SKM-1 treated with dmso at 0.1 percent for 144 hours (cell line): ENCODE measurements at regions not wholly inside any gene's neighbourhood (a gene's known extent, or its start where the extent isn't known, plus 50 kb on each side); places are given as distances from the start of the nearest gene placed in this dataset.

Source experiments
- DNase-seq: peaks from one replicate; lab custom pipeline; 2025; ENCODE audit not compliant: unreplicated experiment; lab: John Stamatoyannopoulos, UW

GRCh38 chr4:36492590-36492989, 211.2 kb downstream of the DTHD1 start:
- DNase-seq = no peak

- DNase-seq = no peak
Observed at GRCh38 chr4:36493251-36493650, 211.8 kb downstream of the DTHD1 start.

DNA sequence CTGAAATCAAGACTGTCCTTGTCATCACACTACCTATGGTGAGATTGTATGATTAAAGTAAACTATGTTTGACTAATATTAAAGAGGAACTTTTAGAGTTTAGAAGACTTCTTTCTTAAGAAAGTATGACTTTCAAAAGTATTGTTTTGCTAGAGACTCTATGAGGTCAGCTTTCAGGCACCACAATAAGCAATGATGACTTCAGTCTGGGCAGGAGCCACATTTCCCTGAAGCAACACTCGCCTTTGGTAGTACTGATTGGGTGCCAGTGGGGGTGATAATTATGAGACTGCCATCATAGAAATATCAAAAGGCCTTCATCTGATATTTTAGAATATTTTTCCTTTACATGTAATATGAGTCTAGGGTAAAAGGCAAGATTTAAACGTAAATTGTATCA, 212.6 kb downstream of the DTHD1 start:
- no peak for DNase-seq

DNA sequence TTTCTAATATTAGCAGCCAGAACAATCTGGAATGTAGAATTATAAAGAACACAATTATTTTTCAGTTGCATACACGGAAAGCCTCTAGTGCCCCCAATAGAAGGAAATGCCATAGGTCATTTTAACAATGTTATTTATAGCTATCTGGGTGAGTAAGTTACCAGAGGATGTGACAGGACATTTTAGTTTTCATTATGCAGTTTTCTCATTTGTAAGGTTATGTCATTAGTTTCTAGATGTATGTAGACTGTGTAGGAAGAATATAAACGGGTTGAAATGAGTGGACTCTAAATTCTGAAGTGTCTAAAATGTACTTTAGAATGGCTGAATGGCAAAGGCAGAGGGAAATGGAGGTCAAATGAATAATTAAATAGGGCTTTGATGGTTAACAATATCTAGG, 213.3 kb downstream of the DTHD1 start:
- no peak for DNase-seq

GRCh38 chr4:36502350-36502749, 220.9 kb downstream of the DTHD1 start:
- DNase-seq = no peak

GRCh38 chr4:36508394-36508793, 227.0 kb downstream of the DTHD1 start:
- no peak for DNase-seq

GRCh38 chr4:36509845-36510244, 228.4 kb downstream of the DTHD1 start:
- no peak for DNase-seq

- DNase-seq = no peak
Observed at GRCh38 chr4:36511785-36512184, 230.4 kb downstream of the DTHD1 start.

GRCh38 chr4:36516522-36517095, 235.2 kb downstream of the DTHD1 start:
- no peak for DNase-seq

DNA sequence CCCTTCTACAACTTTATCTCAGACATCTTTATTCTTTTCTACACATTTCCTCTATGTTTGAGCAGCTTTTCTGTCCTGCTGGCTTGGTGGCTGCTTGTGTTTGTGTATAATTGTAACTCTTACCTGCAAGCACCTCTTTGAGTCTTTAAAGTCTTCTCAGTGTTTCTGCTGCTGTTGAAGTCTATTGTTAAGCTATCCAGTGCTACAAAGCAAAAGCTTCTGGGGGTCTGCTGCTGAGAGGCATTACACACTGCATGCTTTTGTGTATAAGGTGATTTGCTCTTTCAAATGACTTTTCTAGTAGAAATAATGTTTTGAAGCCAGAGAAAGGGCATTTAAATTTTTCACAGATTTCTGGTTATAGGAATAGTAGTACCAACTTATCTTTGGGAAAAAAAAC, 241.8 kb downstream of the DTHD1 start:
- no peak for DNase-seq

- no peak for DNase-seq
Observed at GRCh38 chr4:36532670-36533379, 251.4 kb downstream of the DTHD1 start.

- DNase-seq = no peak
Observed at GRCh38 chr4:36533944-36534343, 252.5 kb downstream of the DTHD1 start.

DNA sequence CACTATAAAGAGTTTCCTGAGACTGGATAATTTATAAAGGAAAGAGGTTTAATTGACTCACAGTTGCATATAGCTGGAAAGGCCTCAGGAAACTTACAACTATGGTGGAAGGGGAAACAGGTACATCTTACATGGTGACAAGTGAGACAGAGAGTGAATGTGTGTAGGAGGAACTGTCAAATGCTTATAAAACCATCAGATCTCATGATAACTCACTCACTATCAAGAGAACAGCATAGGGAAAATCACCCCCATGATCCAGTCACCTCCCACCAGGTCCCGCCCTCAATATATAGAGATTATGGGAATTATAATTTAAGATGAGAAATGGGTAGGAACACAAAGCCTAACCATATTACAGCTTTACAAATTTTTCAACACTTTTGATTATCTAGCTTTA, 266.0 kb downstream of the DTHD1 start:
- no peak for DNase-seq

GRCh38 chr4:36549252-36549651, 267.8 kb downstream of the DTHD1 start:
- DNase-seq = no peak

DNA sequence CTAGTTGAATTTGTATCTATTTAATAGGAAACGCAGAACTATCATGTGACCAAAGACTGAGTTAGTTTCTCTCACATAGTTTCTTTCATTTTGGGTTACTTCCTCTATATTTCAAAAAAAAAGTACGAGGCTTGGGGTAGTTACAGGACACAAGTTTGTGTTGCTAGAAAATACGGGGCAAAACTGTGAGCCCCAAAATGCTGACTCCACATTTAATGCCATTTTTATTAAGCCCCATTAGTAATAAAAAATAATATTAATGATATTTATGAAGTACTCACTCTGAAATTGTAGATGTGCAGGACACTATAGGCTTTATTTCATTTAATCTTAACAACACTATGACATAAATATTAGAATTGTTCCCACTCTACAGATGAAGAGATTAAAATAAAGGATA, 268.6 kb downstream of the DTHD1 start:
- no peak for DNase-seq

GRCh38 chr4:36551697-36552214, 270.3 kb downstream of the DTHD1 start:
- no peak for DNase-seq

GRCh38 chr4:36553029-36553428, 271.6 kb downstream of the DTHD1 start:
- DNase-seq = no peak

DNA sequence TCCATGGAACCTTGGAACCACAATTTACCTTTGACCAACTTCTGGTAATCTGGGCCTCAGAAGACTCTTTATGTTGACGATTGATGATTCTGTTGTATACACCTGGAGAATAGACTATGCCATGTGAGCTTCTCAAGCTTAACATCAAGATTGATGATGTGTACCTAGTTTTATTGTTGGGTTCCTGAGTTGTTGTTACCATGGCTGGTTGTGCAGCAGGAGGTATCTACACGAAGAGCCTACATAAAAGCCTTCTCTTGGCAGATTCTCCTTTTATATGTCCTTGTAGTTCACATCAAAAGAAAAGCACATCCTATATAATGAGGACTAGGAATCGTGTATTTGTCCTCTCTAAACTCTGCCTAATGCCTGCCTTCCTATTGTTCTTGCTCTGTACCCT, 272.0 kb downstream of the DTHD1 start:
- no peak for DNase-seq

- no peak for DNase-seq
Observed at GRCh38 chr4:36556984-36557383, 275.6 kb downstream of the DTHD1 start.

- no peak for DNase-seq
Observed at GRCh38 chr4:36568575-36568974, 287.2 kb downstream of the DTHD1 start.

DNA sequence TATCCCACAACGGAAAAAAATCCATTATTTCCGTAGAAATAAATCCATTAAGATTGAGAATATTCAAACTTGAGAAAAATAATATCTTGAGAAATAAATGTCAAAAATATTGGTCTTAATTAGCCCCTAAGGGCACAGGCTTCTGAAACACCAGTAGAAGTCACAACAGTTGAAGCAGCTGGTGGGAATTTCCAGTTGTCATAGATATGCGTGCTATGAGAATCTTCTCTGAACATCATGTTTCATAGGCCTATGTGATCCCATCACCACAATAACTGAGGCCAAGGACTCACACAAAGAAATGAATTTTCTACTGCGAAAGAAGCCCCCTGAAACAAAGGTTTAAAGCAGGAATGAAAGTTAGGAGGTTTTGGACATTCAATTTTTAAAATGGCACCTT, 292.0 kb downstream of the DTHD1 start:
- no peak for DNase-seq

- no peak for DNase-seq
Observed at GRCh38 chr4:36574816-36575215, 293.4 kb downstream of the DTHD1 start.

- DNase-seq = no peak
Observed at GRCh38 chr4:36582198-36582597, 300.8 kb downstream of the DTHD1 start.
